T-helper 17 cell (primary cell): ENCODE measurements at regions not wholly inside any gene's neighbourhood (a gene's known extent, or its start where the extent isn't known, plus 50 kb on each side); places are given as distances from the start of the nearest gene placed in this dataset.

ENCODE experiments used
- ATAC-seq: fragments of 150-1000 bp; cut with Tn5 transposase; 2 replicates; pipeline ENCODE4 v1.10.0; 2021; ENCODE audit warnings: mild to moderate bottlenecking, moderate library complexity
- DNase-seq, 3 donors: peaks; one replicate each; pipeline versions ENCODE4 v3.0.0 to v3.0.0-alpha.2; 2020 to 2021
- H3K9me3 ChIP-seq: one replicate; pipeline ENCODE4 v1.7.0; 2013; ENCODE audit warnings: low read length, mild to moderate bottlenecking; ENCODE audit not compliant: control insufficient read depth, poor library complexity, severe bottlenecking
- H3K27ac Mint-ChIP-seq: one replicate; pipeline ENCODE4 v1.8.0; 2022; ENCODE audit warnings: mild to moderate bottlenecking, moderate library complexity, mixed read lengths
- H3K27me3 Mint-ChIP-seq: one replicate; pipeline ENCODE4 v1.8.0; 2022; ENCODE audit warnings: mixed read lengths
- H3K36me3 Mint-ChIP-seq: one replicate; pipeline ENCODE4 v1.8.0; 2022; ENCODE audit warnings: low read depth, mixed read lengths
- H3K4me1 Mint-ChIP-seq: one replicate; pipeline ENCODE4 v1.8.0; 2022; ENCODE audit warnings: mild to moderate bottlenecking, mixed read lengths
- H3K4me3 Mint-ChIP-seq: one replicate; pipeline ENCODE4 v1.8.0; 2022; ENCODE audit warnings: mild to moderate bottlenecking, moderate library complexity, mixed read lengths

DNA sequence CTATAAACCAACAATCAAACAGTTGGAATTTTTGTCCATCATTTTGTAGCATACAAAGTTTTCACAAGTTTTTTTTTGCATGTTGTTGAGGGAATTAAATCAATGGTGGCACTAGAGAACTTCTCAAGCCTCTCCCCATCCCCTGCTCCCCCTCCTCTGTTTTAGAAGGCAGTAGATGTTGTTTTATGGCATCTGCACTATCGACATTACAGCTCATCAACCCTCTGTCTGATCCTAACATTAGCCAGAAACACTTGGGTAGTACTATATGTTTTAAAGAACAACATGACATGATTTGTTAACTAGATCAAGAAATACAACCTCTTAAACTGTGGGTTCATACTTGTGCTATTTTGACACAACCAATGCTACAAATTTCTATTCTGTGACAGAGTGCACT, 306.5 kb upstream of the NR5A2 start:
- DNase-seq (no peak), ATAC-seq (no peak)
- H3K27me3 Mint-ChIP-seq, result peaks cover 30% of the 10 kb centered on the region
- H3K27ac Mint-ChIP-seq, result no peak overlapping the region
- no peaks in the 10 kb centered on the region for H3K36me3 Mint-ChIP-seq
- no peaks in the 10 kb centered on the region for H3K9me3 ChIP-seq
- H3K4me3 Mint-ChIP-seq, result no peak overlapping the region
- H3K4me1 Mint-ChIP-seq, result peaks cover 3% of the 10 kb centered on the region

DNA sequence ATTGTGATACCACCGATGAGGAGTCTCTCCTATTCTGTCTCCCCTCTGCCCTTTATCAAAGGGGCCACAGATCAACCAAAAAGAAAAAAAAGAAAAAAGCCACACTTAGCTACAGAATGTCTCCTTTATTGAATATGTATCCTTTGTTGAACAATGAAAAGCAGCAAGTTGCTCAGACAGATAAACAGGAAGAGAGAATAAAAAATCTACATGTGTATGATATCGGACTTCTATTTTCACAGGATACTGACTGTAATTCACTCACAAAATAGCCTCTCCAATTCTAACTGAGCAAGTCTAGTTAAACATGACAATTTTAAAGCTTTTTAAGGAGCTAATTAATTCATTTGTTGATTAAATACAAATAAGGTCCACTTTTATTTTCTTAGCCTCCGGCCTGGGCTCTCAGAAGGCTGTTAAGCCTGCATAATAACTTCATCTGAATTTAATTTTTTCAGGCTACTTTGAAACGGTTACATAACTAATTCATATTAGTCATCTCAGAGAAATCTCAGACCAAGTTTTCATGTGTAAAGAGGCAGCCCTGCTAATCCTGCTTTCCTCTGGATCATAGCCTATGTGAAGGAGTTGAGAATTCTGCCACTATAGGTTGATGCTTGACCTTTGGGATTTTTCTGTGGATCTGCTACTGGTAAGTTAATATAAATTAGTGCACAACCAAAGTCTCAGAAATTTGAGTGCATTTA, 304.1 kb upstream of the NR5A2 start:
- Mint-ChIP-seq H3K27me3 (peaks cover 23% of the 10 kb centered on the region), H3K36me3 (no peaks in the 10 kb centered on the region), H3K4me1 (peaks cover 3% of the 10 kb centered on the region), H3K4me3 (no peak overlapping the region), H3K27ac (no peak overlapping the region)
- ATAC-seq (no peak), DNase-seq (no peak)
- no peaks in the 10 kb centered on the region for H3K9me3 ChIP-seq

DNA sequence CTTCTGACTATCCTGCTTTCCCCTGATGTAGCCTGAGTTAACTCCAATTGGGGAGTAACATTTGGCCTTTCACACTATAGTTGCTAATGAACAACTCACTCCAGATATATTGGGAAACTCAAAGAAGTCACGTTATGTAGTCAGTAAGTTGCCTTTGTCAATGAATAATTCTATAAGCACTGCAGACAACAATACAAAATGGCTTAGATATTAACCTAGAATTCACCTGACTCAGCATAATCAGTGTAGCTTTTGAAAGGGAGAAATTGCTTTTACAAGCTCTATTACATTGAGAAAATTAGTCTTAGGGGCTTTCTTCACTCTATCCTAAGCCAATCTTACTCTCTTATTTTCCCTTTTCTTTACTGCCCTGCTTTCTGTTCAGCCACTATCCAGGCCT, 303.5 kb upstream of the NR5A2 start:
- DNase-seq (no peak), ATAC-seq (no peak)
- Mint-ChIP-seq H3K36me3 (no peaks in the 10 kb centered on the region), H3K4me1 (peaks cover 3% of the 10 kb centered on the region), H3K27ac (no peak overlapping the region), H3K27me3 (peaks cover 23% of the 10 kb centered on the region), H3K4me3 (no peak overlapping the region)
- H3K9me3 ChIP-seq, result no peaks in the 10 kb centered on the region

DNA sequence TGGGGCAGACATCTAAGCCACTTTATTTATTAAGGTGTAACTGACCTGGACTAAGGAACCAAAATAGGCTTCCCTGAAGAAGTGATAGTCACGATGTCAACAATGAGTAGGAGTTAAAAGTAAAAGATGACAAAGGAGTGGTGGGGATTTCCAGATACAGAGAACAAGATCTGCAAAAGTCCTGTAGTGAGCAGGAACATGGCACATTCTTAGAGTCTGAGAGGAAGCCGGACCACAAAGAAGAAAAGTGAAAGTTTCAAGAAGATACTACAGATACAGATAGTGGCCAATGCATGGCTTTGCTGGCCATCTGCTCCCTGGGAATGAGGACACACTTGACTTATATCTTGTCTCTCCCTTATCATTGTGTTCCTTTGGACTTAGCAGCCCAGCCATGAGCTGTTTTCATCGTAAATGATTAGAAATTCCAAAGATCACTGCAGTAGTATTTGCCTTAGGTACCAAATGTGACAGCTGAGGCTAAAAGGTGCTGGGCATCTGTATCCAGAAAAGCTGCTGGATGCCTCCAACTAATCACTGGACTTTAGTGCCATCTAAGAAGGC, 302.4 kb upstream of the NR5A2 start:
- H3K4me3 Mint-ChIP-seq, result no peak overlapping the region
- ATAC-seq, result no peak
- H3K27ac Mint-ChIP-seq, result no peak overlapping the region
- peaks cover 23% of the 10 kb centered on the region for H3K27me3 Mint-ChIP-seq
- no peaks in the 10 kb centered on the region for H3K36me3 Mint-ChIP-seq
- no peaks in the 10 kb centered on the region for H3K9me3 ChIP-seq
- peaks cover 3% of the 10 kb centered on the region for H3K4me1 Mint-ChIP-seq
- DNase-seq, result no peak

DNA sequence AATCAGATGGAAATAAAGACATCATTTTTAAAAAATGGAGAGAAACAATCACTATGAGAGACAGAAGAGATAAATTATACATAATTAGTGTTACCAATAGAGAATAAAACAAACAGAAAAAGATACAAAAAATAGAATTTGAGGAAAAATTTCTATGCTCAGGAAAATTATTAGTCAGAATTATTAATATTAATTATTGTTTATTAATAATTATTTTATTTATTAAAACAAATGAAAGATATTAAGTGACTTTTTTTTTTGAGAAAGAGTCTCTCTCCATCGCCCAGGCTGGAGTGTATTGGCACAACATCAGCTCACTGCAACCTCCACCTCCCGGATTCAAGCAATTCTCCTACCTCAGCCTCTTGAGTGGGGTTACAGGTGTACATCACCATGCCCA, 299.8 kb upstream of the NR5A2 start:
- peak overlapping the region; percentile 28 for H3K4me3 Mint-ChIP-seq
- H3K9me3 ChIP-seq, result no peaks in the 10 kb centered on the region
- DNase-seq, result no peak
- H3K27ac Mint-ChIP-seq, result no peak overlapping the region
- peaks cover 14% of the 10 kb centered on the region for H3K27me3 Mint-ChIP-seq
- H3K36me3 Mint-ChIP-seq, result no peaks in the 10 kb centered on the region
- no peak for ATAC-seq
- H3K4me1 Mint-ChIP-seq, result peaks cover 3% of the 10 kb centered on the region

DNA sequence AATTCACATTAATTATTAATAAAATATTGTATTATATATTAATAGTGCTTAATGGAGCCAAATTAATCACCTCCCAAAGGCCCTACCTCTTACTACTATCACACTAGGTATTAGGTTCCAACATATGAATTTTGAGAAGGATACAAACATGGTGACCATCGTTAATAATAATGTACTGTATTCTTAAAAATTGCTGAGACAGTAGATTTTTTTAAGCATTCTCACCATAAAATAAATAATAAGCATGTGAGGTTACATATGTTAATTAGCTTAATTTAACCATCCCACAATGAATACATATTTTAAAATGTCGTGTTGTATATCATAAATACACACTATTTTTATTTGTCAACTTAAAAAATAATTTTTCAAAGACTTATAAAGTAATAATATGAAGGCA, 299.2 kb upstream of the NR5A2 start:
- H3K27ac Mint-ChIP-seq, result no peak overlapping the region
- peaks cover 3% of the 10 kb centered on the region for H3K4me1 Mint-ChIP-seq
- no peak overlapping the region for H3K4me3 Mint-ChIP-seq
- no peaks in the 10 kb centered on the region for H3K36me3 Mint-ChIP-seq
- ATAC-seq (no peak), DNase-seq (no peak)
- H3K9me3 ChIP-seq, result no peaks in the 10 kb centered on the region
- peaks cover 10% of the 10 kb centered on the region for H3K27me3 Mint-ChIP-seq

DNA sequence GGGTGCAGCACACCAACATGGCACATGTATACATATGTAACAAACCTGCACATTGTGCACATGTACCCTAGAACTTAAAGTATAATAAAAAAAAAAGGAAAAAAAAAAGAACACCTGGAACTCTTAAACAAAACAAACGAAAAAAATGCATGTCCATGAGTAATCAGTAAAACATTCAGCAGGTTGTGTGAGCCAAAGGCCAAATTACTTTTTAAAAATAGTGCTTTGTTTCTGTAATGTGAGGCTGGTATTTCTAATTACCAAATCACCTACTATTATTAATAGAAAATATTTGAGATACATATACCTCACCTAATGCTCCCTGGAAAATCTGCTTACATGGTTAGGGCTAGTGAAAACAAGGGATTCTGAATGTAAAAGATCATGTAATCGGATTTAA, 294.4 kb upstream of the NR5A2 start:
- no peaks in the 10 kb centered on the region for H3K9me3 ChIP-seq
- peaks cover 3% of the 10 kb centered on the region for H3K4me1 Mint-ChIP-seq
- no peak for ATAC-seq
- H3K27me3 Mint-ChIP-seq, result no peaks in the 10 kb centered on the region
- DNase-seq, result no peak
- H3K4me3 Mint-ChIP-seq, result no peak overlapping the region
- no peaks in the 10 kb centered on the region for H3K36me3 Mint-ChIP-seq
- H3K27ac Mint-ChIP-seq, result no peak overlapping the region

DNA sequence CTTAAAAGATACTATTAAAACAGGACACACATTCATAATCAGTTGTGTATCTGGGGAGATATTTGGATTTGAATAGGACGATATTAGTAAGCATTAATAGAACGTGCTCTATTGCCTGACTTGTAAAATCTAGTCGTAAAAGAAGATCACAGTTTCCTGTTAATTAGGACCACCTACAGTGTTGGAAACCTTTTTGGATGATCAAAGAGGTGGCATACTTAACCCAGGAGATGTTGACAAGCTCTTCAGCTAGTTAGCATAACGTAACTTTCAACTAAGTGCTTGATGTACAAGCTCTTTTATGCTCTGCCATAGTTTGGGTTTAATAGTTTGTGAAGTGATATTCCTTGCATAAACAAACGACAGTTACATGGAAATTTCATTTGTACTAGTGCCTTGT, 293.3 kb upstream of the NR5A2 start:
- DNase-seq (no peak), ATAC-seq (no peak)
- Mint-ChIP-seq H3K27me3 (no peaks in the 10 kb centered on the region), H3K36me3 (no peaks in the 10 kb centered on the region), H3K27ac (no peak overlapping the region), H3K4me3 (no peak overlapping the region), H3K4me1 (peaks cover 3% of the 10 kb centered on the region)
- no peaks in the 10 kb centered on the region for H3K9me3 ChIP-seq

DNA sequence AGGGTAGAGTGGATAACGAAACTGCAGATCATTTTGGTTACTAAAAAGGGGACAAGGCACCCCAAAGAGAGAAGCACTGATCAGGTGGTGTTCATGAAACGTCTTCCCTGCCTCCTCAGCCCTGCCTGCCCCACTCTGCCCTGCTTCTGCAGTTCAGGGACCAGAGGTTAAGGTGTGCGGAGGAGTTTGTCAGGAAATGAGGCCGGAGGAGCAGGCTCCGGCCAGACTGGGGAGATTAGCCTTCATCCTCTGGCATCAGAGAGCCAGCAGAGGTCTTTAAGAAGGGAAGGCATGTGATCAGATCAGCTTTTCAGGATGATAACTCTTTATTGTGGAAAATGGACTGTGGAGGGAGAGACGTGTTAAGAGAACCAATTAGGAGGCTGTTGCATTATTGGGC, 291.9 kb upstream of the NR5A2 start:
- H3K27me3 Mint-ChIP-seq, result no peaks in the 10 kb centered on the region
- H3K4me3 Mint-ChIP-seq, result no peak overlapping the region

DNA sequence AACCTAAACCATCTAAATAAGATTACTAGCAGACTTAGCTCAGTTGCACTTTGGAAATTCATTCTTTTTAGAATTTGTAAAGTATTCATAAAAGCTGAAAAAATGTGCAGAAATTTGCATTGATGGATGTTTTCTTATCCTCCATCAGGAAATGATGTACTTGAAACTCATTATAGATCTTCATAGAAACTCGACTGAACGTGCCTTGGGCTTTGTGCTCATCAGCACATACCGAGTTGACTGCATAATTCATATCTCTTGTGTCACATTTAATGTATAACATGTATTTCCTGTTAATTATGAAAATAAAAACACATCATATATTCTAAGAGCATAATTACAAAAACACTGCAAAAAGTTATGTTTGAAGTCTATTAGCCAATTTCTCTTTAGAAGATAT, 290.9 kb upstream of the NR5A2 start:
- DNase-seq (no peak), ATAC-seq (no peak)
- H3K27me3 Mint-ChIP-seq, result no peaks in the 10 kb centered on the region
- H3K36me3 Mint-ChIP-seq, result no peaks in the 10 kb centered on the region
- no peak overlapping the region for H3K27ac Mint-ChIP-seq
- no peak overlapping the region for H3K4me3 Mint-ChIP-seq
- H3K4me1 Mint-ChIP-seq, result peaks cover 3% of the 10 kb centered on the region
- no peaks in the 10 kb centered on the region for H3K9me3 ChIP-seq

More for the DNA sequence above, 291.9 kb upstream of the NR5A2 start:
- Mint-ChIP-seq H3K4me1 (peaks cover 3% of the 10 kb centered on the region), H3K36me3 (no peaks in the 10 kb centered on the region), H3K27ac (no peak overlapping the region)
- DNase-seq, result no peak
- H3K9me3 ChIP-seq, result no peaks in the 10 kb centered on the region
- no peak for ATAC-seq

DNA sequence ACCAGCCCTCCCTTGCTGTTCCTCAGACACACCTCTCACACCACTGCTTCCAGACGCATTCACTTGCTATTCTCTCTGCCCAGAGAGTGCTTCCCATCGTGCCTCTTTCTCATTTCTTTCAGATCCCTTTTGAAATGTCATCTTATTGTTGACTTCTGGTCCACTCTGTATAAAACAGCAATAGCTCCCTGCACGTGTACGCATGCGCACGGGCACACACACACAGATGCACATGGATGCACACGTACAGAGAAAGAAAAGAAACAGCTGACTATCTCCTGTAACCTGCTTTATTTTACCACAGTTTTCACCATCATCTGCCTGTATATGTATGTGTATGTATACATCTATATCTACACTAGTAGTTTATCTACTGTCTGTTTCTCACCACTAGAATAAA, 285.9 kb upstream of the NR5A2 start:
- ATAC-seq (no peak), DNase-seq (no peak)
- H3K27me3 Mint-ChIP-seq, result peaks cover 14% of the 10 kb centered on the region
- H3K9me3 ChIP-seq, result no peaks in the 10 kb centered on the region
- no peak overlapping the region for H3K27ac Mint-ChIP-seq
- no peaks in the 10 kb centered on the region for H3K36me3 Mint-ChIP-seq
- H3K4me1 Mint-ChIP-seq, result no peaks in the 10 kb centered on the region
- no peak overlapping the region for H3K4me3 Mint-ChIP-seq

DNA sequence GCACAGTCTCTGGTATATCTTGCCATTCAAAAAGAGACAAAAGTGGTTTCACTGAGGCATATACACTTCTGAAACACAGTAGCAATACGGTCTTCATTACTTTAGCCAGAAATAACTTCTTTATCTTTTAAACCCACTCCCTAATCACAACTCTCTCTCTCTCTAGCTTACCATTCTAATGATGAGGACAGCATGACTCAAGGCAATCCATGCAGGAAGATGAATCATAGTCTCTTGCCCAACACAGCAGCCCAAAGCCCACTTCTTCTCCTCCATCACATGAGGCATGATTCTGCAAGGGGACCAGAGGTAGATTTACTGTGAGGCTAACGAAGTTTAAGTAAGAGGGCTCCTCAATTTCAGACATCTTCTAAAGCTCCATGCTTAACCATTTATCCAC, 285.0 kb upstream of the NR5A2 start:
- ATAC-seq, result no peak
- DNase-seq, result no peak
- no peaks in the 10 kb centered on the region for H3K9me3 ChIP-seq
- Mint-ChIP-seq H3K4me3 (no peak overlapping the region), H3K36me3 (no peaks in the 10 kb centered on the region), H3K27me3 (peaks cover 15% of the 10 kb centered on the region), H3K27ac (no peak overlapping the region), H3K4me1 (no peaks in the 10 kb centered on the region)

DNA sequence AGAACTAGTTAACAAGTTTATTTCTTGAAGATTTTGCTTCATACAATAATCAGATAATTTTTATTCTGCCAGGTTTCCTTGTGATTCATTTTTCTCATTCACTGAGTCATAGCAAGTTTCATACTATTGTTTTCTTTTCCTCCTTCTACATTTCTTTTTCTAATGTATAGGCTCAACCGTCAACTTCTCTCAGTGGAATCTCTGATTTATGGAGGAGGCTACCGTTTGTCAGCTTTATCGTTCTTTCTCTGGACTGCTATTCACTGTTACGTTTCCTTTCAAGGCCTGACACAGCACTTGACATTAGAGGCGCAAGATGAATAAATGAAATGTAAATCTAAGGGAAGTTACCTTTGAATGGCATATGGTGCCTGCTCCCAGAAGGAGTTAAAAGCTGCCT, 284.3 kb upstream of the NR5A2 start:
- Mint-ChIP-seq H3K36me3 (no peaks in the 10 kb centered on the region), H3K4me3 (no peak overlapping the region), H3K4me1 (no peaks in the 10 kb centered on the region), H3K27me3 (peaks cover 22% of the 10 kb centered on the region), H3K27ac (no peak overlapping the region)
- no peaks in the 10 kb centered on the region for H3K9me3 ChIP-seq
- DNase-seq (no peak), ATAC-seq (no peak)

DNA sequence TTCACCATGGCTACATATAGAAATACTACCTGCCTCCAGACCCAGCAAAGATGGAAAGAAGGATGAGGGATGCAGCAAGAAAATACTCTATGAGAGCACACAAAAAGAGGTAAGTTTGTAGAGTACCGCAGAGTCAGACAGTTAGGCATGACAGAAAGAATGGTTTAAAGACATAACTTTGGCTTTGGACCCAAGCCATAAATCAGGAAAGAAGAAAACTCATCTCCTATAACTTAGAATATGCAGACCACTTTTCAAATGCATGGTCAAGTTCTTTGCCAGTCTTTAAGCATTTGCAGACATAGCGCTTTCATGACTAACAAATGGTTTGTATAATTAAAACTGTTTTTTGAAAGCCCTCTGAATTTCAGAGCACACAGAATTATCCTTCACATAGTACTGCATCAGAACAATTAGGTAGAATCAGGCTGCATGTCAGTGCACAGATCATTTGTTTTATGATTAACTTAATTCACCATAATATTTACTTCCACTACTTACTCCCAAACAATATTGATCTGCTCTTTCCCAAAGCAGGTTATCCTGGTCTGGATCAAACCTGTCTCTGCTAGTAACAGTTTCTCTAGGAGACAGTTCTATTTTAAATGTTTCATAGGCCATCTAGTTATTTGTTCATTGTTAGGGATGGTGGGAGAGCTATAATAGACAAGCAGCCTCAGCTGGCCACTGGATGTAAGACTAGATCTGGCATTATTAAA, 280.7 kb upstream of the NR5A2 start:
- peaks cover 31% of the 10 kb centered on the region for H3K27me3 Mint-ChIP-seq
- H3K9me3 ChIP-seq, result no peaks in the 10 kb centered on the region
- H3K4me1 Mint-ChIP-seq, result no peaks in the 10 kb centered on the region
- H3K36me3 Mint-ChIP-seq, result no peaks in the 10 kb centered on the region
- DNase-seq (no peak), ATAC-seq (no peak)
- no peak overlapping the region for H3K27ac Mint-ChIP-seq
- no peak overlapping the region for H3K4me3 Mint-ChIP-seq
